GM12878 (cell line): ENCODE measurements at regions not wholly inside any gene's neighbourhood (a gene's known extent, or its start where the extent isn't known, plus 50 kb on each side); places are given as distances from the start of the nearest gene placed in this dataset.

ENCODE experiments used
- ATF7 ChIP-seq: fragments of 450-650 bp; IDR thresholded peaks from 2 replicates; pipeline ENCODE4 v1.6.1; 2016; ENCODE audit warnings: low read depth, mild to moderate bottlenecking
- CBFB ChIP-seq: IDR thresholded peaks from 2 replicates; pipeline ENCODE4 v1.6.1; 2016; ENCODE audit warnings: antibody characterized with exemption, low read depth
- EGR1 ChIP-seq, 2 experiments: IDR thresholded peaks; 1 replicate in 1 of 2; 2 replicates in 1 of 2; pipeline ENCODE4 v1.6.1; 2011 to 2012; ENCODE audit warnings: low read depth in 2 of 2, low read length in 2 of 2, borderline replicate concordance in 1 of 2, mild to moderate bottlenecking in 1 of 2, moderate library complexity in 1 of 2
- ETV6 ChIP-seq, 2 experiments: fragments of 450-650 bp in 1 of 2; IDR thresholded peaks in 1 of 2; conservative IDR thresholded peaks in 1 of 2; 2 replicates each; pipeline ENCODE4 v1.6.1; 2014; ENCODE audit warnings: antibody characterized with exemption in 1 of 2, borderline replicate concordance in 1 of 2, low read depth in 1 of 2, mild to moderate bottlenecking in 1 of 2, moderate library complexity in 1 of 2
- MXI1 ChIP-seq: fragments of 150-350 bp; IDR thresholded peaks from 2 replicates; pipeline ENCODE4 v1.6.1; 2011; ENCODE audit warnings: low read depth, mild to moderate bottlenecking, inconsistent platforms, low read length, improper control_type of control experiment
- POLR2A ChIP-seq: IDR thresholded peaks from 2 replicates; pipeline ENCODE4 v1.6.1; 2011; ENCODE audit warnings: low read depth, mild to moderate bottlenecking, low read length
- RFX5 ChIP-seq: IDR thresholded peaks from 2 replicates; pipeline ENCODE4 v1.6.1; 2011; ENCODE audit warnings: low read depth, low read length, improper control_type of control experiment
- TF ChIP-seq, protein P1 (sequence below), 3 experiments: IDR thresholded peaks in 2 of 3; conservative IDR thresholded peaks in 1 of 3; 2 replicates each; pipeline ENCODE4 v1.5.1; 2011; ENCODE audit warnings: low read depth in 3 of 3, low read length in 3 of 3, mild to moderate bottlenecking in 3 of 3, control low read depth in 2 of 3, moderate library complexity in 2 of 3, inconsistent platforms in 1 of 3, mixed read lengths in 1 of 3; ENCODE audit not compliant: control insufficient read depth in 2 of 3, insufficient read depth in 1 of 3; ENCODE audit errors: extremely low read depth in 1 of 3

GRCh38 chr1:229107972-229108371, 162.9 kb upstream of the RAB4A start:
- TF ChIP-seq EGR1 (IDR thresholded peaks at IDR 0.05; ENCODE audit: borderline replicate concordance in 1 of 2, low read depth in 2 of 2, low read length in 2 of 2) (no peak), CBFB (no peak), MXI1 (no peak), RFX5 (no peak), POLR2A (no peak), ETV6 (conservative IDR thresholded peaks at IDR 0.05 in 1 of 2, IDR thresholded peaks at IDR 0.05 in 1 of 2; ENCODE audit: borderline replicate concordance in 1 of 2, low read depth in 1 of 2) (no peak), ATF7 (no peak)
- TF ChIP-seq, protein P1, sequence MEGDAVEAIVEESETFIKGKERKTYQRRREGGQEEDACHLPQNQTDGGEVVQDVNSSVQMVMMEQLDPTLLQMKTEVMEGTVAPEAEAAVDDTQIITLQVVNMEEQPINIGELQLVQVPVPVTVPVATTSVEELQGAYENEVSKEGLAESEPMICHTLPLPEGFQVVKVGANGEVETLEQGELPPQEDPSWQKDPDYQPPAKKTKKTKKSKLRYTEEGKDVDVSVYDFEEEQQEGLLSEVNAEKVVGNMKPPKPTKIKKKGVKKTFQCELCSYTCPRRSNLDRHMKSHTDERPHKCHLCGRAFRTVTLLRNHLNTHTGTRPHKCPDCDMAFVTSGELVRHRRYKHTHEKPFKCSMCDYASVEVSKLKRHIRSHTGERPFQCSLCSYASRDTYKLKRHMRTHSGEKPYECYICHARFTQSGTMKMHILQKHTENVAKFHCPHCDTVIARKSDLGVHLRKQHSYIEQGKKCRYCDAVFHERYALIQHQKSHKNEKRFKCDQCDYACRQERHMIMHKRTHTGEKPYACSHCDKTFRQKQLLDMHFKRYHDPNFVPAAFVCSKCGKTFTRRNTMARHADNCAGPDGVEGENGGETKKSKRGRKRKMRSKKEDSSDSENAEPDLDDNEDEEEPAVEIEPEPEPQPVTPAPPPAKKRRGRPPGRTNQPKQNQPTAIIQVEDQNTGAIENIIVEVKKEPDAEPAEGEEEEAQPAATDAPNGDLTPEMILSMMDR (IDR thresholded peaks at IDR 0.05 in 2 of 3, conservative IDR thresholded peaks at IDR 0.05 in 1 of 3; ENCODE audit: control insufficient read depth in 2 of 3, extremely low read depth in 1 of 3, insufficient read depth in 1 of 3, low read depth in 3 of 3, low read length in 3 of 3), result no peak
